Endodermal cell (in vitro differentiated cells): ENCODE measurements at regions not wholly inside any gene's neighbourhood (a gene's known extent, or its start where the extent isn't known, plus 50 kb on each side); places are given as distances from the start of the nearest gene placed in this dataset.

Experiments used
- DNase-seq: peaks from one replicate; pipeline ENCODE4 v3.0.0-alpha.2; 2017
- H3K27ac ChIP-seq: 2 replicates; pipeline ENCODE4 v1.5.1; 2013; ENCODE audit warnings: mild to moderate bottlenecking, low read depth, low read length, moderate library complexity
- H3K27me3 ChIP-seq: 2 replicates; pipeline ENCODE4 v1.6.1; 2013; ENCODE audit warnings: mild to moderate bottlenecking, low read length, moderate library complexity; ENCODE audit not compliant: insufficient read depth, control insufficient read depth, poor library complexity, severe bottlenecking
- H3K36me3 ChIP-seq: 2 replicates; pipeline ENCODE4 v1.7.0; 2013; ENCODE audit warnings: mild to moderate bottlenecking, low read length, moderate library complexity; ENCODE audit not compliant: control insufficient read depth, insufficient read depth
- H3K4me1 ChIP-seq: one replicate; pipeline ENCODE4 v1.7.0; 2013; ENCODE audit warnings: low read length; ENCODE audit not compliant: control insufficient read depth, insufficient read depth
- H3K4me3 ChIP-seq: 2 replicates; pipeline ENCODE4 v1.5.1; 2013; ENCODE audit warnings: mild to moderate bottlenecking, low read length, moderate library complexity
- H3K9ac ChIP-seq: 2 replicates; pipeline ENCODE4 v1.6.1; 2013; ENCODE audit warnings: mild to moderate bottlenecking, low read length, moderate library complexity; ENCODE audit not compliant: poor library complexity, severe bottlenecking; ENCODE audit errors: extremely low read depth
- H3K9me3 ChIP-seq: 2 replicates; pipeline ENCODE4 v1.6.1; 2013; ENCODE audit warnings: mild to moderate bottlenecking, low read length, moderate library complexity; ENCODE audit not compliant: control insufficient read depth
- H3K27ac Mint-ChIP-seq: 2 replicates; pipeline ENCODE4 v1.8.0; 2020; ENCODE audit warnings: mixed read lengths
- H3K27me3 Mint-ChIP-seq: 2 replicates; pipeline ENCODE4 v1.8.0; 2021; ENCODE audit warnings: mild to moderate bottlenecking, mixed read lengths; ENCODE audit not compliant: insufficient read depth
- H3K36me3 Mint-ChIP-seq: 2 replicates; pipeline ENCODE4 v1.8.0; 2020; ENCODE audit warnings: low read depth, mixed read lengths
- H3K4me1 Mint-ChIP-seq: 2 replicates; pipeline ENCODE4 v1.8.0; 2020; ENCODE audit warnings: mixed read lengths
- H3K4me3 Mint-ChIP-seq: 2 replicates; pipeline ENCODE4 v1.8.0; 2020; ENCODE audit warnings: mild to moderate bottlenecking, moderate library complexity, mixed read lengths
- H3K9me3 Mint-ChIP-seq: 2 replicates; pipeline ENCODE4 v1.8.0; 2020; ENCODE audit warnings: mild to moderate bottlenecking, mixed read lengths
- CTCF ChIP-seq: fragments of 200-600 bp; sonication (generic); conservative IDR thresholded peaks from 2 replicates; pipeline ENCODE4 v1.5.0; 2021; ENCODE audit warnings: antibody characterized with exemption, mild to moderate bottlenecking
- WGBS, 2 experiments: methylation state at CpG; one replicate each; pipeline versions ENCODE4 v1.1.5 to v1.1.7; 2013; ENCODE audit warnings: missing lambda C conversion rate in 2 of 2, mixed read lengths in 1 of 2; ENCODE audit not compliant: insufficient coverage in 1 of 2, insufficient read length in 1 of 2; 5-methylcytosine and 5-hydroxymethylcytosine counted together

GRCh38 chr15:29333261-29333660 lies 63.6 kb upstream of the NSMCE3 start:
- no peak for DNase-seq
- no peak overlapping the region for H3K4me3 Mint-ChIP-seq
- H3K4me1 Mint-ChIP-seq = no peaks in the 10 kb centered on the region
- no peaks in the 10 kb centered on the region for H3K27me3 ChIP-seq
- H3K27ac Mint-ChIP-seq = no peak overlapping the region
- H3K27ac ChIP-seq = no peak overlapping the region
- no peaks in the 10 kb centered on the region for H3K4me1 ChIP-seq
- H3K9me3 Mint-ChIP-seq = no peaks in the 10 kb centered on the region
- no peaks in the 10 kb centered on the region for H3K9me3 ChIP-seq
- no peak overlapping the region for H3K4me3 ChIP-seq
- H3K9ac ChIP-seq = no peak overlapping the region
- WGBS, 2 experiments = 95% methylated on average over 6 of the region's 6 CpGs; no CpG with 5 or more reads in 1 of the 2 experiments
- no peaks in the 10 kb centered on the region for H3K27me3 Mint-ChIP-seq
- TF ChIP-seq CTCF = no peak
- H3K36me3 Mint-ChIP-seq = no peaks in the 10 kb centered on the region
- H3K36me3 ChIP-seq = no peaks in the 10 kb centered on the region

DNA sequence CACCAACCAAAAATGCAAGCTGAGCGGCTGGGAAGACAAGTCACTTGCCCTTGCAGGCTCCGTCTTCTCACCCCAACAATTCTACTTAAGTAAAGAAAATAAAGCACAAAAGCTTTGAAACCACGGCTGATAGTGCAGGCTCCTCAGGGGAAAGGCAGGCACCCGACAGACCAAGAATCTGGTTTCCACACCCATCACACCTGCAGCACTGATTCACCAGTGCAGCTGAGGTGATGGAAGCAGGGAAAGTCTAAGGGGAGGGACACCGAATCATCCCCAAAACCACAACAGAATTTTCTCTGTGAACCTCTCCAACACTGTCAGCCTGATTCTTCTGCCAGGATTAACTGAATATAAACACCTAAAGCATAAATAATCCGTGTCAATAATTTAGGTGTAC lies 62.0 kb upstream of the NSMCE3 start:
- H3K27ac ChIP-seq = no peak overlapping the region
- 83 to 92% methylated on average over 1 to 6 of the region's 6 CpGs for WGBS, 2 experiments
- H3K36me3 Mint-ChIP-seq = peaks cover 2% of the 10 kb centered on the region

GRCh38 chr15:29331071-29331470 lies 61.4 kb upstream of the NSMCE3 start:
- Histone ChIP-seq H3K9ac (no peak overlapping the region), H3K4me3 (no peak overlapping the region), H3K27ac (no peak overlapping the region), H3K9me3 (peaks cover 10% of the 10 kb centered on the region), H3K27me3 (no peaks in the 10 kb centered on the region), H3K36me3 (no peaks in the 10 kb centered on the region), H3K4me1 (no peaks in the 10 kb centered on the region)
- Mint-ChIP-seq H3K27ac (no peak overlapping the region), H3K27me3 (no peaks in the 10 kb centered on the region), H3K4me3 (no peak overlapping the region), H3K9me3 (peaks cover 7% of the 10 kb centered on the region), H3K36me3 (peaks cover 2% of the 10 kb centered on the region), H3K4me1 (no peaks in the 10 kb centered on the region)
- TF ChIP-seq CTCF = no peak
- WGBS, 2 experiments = 85 to 96% methylated on average over 6 to 10 of the region's 10 CpGs
- DNase-seq = no peak

More for the DNA sequence above, 62.0 kb upstream of the NSMCE3 start:
- Histone ChIP-seq H3K9ac (no peak overlapping the region), H3K4me1 (no peaks in the 10 kb centered on the region), H3K4me3 (no peak overlapping the region), H3K9me3 (peaks cover 4% of the 10 kb centered on the region), H3K36me3 (no peaks in the 10 kb centered on the region), H3K27me3 (no peaks in the 10 kb centered on the region)
- TF ChIP-seq CTCF = no peak
- no peaks in the 10 kb centered on the region for H3K4me1 Mint-ChIP-seq
- no peak for DNase-seq
- no peak overlapping the region for H3K27ac Mint-ChIP-seq
- H3K27me3 Mint-ChIP-seq = no peaks in the 10 kb centered on the region
- peaks cover 4% of the 10 kb centered on the region for H3K9me3 Mint-ChIP-seq
- no peak overlapping the region for H3K4me3 Mint-ChIP-seq
